ENCODE measurements at regions not wholly inside any gene's neighbourhood (a gene's known extent, or its start where the extent isn't known, plus 50 kb on each side); places are given as distances from the start of the nearest gene placed in this dataset.

- TF ChIP-seq CTCF (conservative IDR thresholded peaks at IDR 0.05 in 1 of 2, IDR thresholded peaks at IDR 0.05 in 1 of 2; ENCODE audit: low read depth in 1 of 2, low read length in 2 of 2) (no peak), EZH2 (IDR thresholded peaks at IDR 0.05; ENCODE audit: low read length, missing control alignments) (no peak)
Observed at GRCh38 chr10:108471420-108471819, 1306.9 kb upstream of the SORCS1 start.

Data from fibroblast of lung (primary cell).